NCI-H2107 treated with DMSO at 0.1 percent for 48 hours (cell line): ENCODE measurements at regions not wholly inside any gene's neighbourhood (a gene's known extent, or its start where the extent isn't known, plus 50 kb on each side); places are given as distances from the start of the nearest gene placed in this dataset.
A peak's percentile ranks its signal among the peaks of the same experiment; 100 is the strongest.
"Not testable (repeated sequence)": the region's sequence is repeated elsewhere in the genome, so short reads cannot be mapped to it uniquely, and the experiment has no call there.

ENCODE experiments used
- DNase-seq: peaks from one replicate; lab custom pipeline; 2025; ENCODE audit not compliant: unreplicated experiment; lab: John Stamatoyannopoulos, UW

DNA sequence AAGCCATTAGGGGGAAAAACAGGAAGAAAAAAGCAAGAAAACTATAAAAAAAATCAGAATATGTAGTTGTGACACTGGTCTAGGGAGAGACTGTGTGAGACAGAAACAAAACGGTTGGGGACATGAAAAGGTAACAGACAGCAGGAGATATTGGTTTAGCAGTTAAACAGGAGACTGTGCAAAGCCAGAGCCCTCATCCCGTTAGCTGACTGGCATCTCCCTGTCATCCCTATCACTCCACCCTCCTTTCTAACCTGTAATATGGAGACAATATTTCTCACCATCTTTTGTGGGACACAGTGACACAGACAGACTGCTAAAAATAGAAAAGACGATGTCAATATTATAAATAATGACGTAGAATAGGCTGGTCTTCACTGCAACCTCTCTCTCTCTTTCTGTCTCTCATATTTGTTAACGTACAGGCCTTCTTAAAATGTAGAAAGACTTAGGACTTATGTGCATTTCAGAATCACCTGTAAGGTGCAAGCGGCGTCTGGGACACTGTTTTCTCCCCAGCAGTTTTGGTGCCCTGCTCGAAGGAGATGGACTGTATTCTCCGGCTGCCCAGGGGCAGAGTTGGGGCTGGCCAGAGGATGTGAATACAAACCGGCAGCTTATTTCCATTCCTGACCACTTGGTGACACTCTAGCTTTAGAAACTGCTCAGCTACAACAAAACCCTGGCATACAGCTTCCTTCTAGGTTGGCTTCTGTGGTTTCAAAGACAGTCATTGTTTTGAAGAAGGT is 190.6 kb downstream of the MAT2B start:
- peak; percentile 16 for DNase-seq

DNA sequence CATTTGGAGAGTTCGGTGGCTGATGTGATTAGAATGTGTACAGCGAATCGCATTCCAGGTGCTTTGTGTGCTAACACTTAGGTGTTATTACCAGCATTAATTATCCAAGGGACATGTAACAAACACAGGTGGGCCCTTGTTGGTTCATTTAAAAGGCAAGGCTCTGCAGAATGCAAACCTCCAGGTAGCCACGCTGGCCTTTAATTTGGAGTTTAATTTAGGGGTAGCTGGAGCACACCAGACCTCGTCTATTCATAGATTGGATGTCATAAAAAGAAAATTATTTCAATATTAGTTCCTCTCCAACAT is 191.1 kb downstream of the MAT2B start:
- no peak for DNase-seq

DNA sequence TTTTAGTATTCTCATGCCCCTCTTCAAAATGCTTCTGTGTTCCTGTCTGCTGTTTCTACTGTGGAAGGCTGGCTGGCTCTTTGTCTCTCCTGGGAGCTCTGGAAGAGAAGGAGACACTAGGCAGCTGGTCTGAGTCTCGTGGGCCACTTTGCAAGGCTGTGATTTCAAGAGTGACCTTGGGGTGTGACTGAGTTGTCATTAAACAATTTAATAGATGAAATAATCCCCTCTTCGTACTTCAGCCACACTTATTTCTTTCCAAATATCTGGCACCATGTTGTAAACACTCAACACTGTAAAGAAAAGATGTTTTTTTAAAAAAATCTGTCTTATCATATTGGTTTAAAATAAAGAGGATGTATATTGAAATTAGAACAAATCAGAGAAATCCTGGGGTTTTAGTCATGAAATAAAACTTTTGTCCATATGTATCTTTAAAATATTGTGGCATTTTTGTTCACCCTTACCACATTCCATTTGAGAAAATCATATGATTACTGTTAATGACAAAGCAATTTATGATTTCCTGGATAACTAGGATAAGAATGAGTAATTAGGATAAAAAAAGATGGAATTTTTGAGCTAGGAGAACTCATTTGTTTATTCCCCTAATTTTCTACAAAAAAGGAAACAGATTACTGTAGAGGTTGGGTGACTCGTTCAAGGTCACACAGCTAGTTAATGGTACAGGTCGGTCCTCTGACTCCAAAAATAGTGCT is 200.8 kb downstream of the MAT2B start:
- DNase-seq, result no peak

DNA sequence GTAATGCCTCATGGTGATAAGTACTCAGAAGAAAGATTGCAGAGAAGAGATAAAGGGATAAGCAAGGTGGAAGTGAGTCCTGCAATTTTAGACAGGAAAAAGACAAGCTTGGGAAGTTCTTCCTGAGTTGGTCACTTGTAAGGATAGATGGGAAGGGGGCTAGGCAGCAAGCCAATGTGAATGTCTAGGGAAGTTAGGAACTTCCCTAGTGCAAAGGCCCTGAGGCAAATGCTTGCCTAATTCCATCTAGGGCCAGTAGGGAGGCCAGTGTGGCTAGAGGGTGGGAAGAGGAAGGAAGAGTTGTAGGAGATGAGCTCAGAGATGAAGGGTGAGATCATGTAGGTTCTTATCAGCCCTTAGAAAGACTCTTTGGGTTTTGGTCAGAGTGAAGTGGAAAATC is 206.6 kb downstream of the MAT2B start:
- DNase-seq, result no peak

DNA sequence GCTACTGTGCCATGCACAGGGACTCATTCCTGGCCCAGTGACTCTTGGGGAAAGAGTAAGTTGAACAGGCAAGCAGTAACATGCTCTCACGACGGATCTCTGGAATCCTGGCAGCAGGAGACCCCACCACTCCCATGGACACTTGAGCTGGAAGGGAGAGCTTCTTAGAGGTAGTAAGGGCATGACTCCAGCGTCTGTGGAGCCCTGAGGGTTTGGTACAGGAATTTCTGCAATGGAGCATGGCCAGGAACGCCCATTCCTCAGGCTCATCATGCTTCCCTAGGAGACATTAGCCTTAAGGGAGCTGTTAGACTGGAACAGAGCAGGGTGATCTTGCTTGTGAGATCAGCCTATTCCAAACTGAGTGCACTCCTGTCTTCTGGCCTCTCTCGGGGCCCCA is 212.9 kb downstream of the MAT2B start:
- DNase-seq, result no peak

DNA sequence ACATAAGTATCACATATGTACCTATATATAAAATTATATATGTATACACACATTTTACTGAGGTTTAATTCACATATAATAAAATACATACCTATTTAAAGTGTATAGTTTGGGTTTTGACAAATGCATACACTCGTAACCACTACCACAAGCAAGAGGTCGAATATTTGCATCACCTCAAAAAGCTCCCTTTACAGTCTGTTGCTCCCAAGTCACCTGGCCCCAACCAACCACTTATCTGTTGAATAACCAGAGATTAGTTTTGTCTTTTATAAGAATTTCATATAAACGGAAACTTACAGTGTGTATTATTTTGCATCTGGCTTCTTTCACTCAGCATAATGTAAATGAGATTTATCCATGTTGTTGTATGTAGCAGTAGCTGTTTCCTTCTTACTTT is 218.9 kb downstream of the MAT2B start:
- no peak for DNase-seq

DNA sequence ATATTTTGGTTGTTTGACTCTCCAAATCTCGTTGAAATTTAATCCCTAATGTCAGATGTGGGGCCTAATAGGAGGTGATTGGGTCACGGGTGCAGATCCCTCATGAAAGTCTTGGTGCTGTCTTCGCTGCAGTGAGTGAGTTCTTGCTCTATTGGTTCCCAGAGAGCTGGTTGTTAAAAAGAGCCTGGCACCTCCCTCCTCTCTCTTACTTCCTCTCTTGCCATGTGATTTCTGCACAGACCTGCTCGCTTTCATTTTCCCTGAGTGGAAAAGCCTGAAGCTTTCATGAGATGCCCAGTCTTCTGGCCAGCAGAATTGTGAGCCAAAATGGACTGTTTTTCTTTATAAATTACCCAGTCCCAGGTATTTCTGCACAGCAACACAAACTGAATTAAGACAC is 221.6 kb downstream of the MAT2B start:
- DNase-seq, result no peak

DNA sequence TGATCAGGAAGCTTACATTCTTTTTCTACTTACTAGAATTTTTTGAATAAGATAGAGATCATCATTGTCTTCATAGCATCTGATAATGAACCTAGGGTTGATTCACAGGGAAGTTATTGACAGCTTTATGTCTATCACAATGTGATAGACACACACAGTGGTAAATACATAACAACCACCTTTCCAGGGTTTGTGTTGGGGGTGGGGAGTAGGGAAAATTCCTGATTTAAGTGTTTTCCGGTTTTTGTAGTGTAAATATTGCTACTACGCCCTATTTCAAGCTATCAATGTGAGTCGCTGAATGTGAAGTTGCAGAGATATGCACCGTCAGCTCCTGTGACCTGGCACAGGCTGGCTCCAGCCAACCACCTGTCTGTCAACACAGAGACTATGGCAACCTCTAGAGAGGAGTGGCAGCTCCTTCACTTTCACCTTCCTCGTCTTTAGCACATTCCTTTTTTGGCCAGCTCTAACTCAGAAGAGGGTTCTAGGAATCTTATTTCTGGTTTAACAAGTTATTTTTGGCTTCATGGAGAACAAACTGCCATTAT is 224.9 kb downstream of the MAT2B start:
- DNase-seq, result no peak

DNA sequence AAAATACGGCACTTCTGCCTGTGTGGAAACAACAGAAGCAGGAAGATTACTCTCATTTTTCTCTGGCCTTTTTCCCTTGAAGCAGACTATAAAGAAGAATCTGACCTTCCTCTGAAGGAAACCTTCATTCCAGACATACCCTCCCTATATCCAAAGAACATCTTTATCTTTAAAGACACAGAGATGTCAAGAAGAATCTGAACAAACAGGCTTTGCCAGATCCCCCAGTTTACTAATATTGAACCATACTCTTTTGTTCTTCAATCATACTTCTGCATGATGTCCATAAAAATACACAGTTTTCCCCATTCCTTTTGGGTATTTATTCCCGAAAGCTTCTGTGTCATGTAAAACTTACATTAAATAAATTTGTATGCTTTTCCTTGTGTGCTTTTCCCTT is 225.8 kb downstream of the MAT2B start:
- DNase-seq, result no peak

DNA sequence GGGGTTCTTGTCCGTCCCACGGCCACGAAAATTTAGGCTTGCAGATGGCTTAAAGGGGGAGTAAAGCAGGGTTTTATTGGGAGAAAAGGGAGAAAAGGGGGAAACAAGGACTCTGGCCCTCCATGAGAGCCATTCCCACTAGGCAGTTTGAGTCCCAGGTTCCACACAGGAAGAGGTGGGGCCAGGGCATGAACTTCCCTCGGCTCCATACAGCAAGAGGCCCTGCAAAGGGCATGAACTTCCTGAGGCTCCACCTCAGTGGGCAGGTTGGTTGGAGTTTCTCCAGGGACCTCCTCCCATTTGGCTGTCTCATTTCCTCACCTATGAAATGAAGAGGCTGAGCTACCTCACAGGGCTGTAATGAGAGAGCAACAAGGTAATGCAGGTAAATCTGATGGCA is 229.7 kb downstream of the MAT2B start:
- no peak for DNase-seq

DNA sequence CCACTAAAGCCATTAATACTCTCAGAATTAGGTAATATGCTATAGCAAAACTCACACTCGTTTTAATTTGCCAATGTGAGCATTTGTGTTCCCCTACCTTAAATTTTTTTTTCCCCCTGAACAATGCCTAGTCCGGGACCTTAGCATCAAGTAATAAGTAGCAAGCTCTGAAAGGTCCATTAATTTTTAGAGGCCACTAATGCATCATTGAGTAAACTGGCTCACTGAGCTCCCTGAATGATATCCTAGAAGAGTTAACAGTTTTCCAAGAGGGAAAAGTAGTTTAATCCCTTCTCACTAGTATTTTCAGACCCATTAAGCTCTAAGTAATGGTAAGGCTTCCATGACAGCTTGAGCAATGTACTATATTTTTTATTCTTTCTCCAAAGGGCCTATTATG is 242.2 kb downstream of the MAT2B start:
- DNase-seq, result no peak

DNA sequence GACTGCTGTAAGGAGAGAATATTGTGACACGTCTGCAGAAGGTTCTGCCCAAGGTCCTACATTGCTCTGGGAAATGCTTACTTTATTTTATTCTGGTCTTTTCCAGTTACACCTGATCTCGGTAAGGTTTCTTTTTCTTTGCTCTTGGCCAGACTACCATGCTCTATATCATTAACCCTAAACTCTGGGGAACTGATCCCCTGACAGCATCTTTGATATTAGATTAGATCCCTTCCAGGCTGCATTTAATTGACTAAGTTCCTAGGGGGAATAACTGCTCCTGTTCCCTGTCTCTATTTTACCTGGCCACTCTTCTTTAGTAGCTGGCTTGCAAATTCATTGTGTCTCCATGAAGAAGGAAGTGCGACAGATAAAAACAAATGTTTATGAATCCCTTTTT is 243.5 kb downstream of the MAT2B start:
- DNase-seq, result no peak

DNA sequence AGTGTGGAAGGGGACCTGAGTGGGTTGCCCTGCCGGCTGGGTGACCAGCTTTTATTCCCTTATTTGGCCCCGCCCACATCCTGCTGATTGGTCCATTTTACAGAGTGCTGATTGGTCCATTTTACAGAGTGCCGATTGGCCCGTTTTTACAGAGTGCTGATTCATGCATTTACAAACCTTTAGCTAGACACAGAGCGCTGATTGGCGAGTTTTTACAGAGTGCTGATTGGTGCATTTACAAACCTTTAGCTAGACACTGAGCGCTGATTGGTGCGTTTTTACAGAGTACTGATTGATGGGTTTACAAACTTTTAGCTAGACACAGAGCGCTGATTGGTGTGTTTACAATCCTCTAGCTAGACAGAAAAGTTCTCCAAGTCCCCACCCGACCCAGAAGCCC is 245.0 kb downstream of the MAT2B start:
- not testable (repeated sequence) for DNase-seq

DNA sequence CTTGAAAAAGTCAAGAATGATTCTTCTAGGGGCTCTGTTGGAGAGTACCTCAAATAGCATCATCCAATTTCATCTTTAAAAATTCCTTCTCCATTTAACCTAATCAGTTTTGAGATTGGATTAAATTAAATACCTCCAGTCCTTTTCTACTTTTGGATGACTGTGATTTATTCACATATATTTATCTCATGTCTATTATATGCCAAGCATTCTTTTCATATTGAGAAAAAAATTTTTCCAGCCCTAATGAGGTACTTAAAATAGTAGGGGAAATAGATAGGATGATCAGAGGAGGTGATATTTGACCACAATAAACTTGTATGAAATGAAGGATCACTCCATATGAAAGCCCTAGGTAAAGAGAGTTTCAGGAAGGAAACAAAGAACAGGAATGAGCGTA is 250.1 kb downstream of the MAT2B start:
- DNase-seq, result no peak

DNA sequence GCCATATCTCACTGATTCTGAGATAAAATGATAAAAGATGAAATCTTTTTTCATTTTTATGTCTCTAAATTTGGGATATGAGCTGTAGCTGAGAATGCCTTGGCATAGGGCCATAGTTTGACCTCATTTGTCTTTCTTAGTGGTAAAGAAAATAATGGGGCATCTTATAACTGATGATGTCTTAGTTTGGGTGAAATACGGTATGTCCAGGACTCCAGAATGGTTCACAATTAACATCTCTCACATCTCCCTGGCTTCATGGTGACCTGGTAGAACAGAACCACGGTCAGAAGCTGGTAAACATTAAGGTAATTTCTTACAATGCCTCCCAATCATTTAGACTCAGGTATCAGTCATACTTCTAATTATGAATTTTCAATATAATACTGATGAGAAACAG is 250.8 kb downstream of the MAT2B start:
- DNase-seq, result no peak

DNA sequence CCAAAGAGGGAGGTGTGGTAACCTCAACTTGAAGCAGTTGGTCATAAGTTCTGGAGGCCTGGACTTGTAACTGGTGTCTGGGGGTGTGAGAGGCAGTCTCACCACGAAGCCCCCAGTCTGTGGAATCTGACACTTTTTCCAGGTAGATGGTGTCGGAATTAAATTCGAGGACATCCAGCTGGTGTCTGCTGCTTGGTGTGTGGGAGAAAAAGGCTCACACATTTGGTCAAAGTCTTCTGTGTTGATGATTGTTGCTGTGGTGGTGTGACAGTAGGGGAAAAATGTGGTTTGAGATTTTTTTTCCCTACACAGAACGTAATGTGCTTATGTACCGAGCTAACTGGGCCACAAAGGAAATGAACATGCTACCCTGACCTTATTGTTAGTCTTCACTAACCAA is 251.9 kb downstream of the MAT2B start:
- no peak for DNase-seq

DNA sequence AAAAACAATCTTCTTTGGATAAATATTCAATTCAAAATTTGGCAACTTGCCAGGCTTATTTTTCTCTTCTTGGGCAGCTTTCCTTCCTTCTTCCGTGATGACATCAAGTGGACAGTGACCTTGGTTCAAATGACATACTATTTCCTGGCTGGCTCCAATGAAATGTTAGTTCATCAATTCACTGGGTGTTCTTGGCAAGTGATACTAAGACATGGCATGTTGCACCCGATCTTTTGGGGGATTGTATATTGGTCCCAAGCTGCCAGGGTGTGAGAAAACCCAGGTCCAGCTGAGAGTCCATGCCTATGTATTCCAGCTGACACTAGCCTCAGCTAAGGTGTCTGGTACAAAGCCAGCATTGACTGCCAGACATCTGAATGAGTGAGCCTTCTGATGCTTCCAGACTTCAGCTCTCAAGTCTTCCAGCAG is 252.9 kb downstream of the MAT2B start:
- no peak for DNase-seq

DNA sequence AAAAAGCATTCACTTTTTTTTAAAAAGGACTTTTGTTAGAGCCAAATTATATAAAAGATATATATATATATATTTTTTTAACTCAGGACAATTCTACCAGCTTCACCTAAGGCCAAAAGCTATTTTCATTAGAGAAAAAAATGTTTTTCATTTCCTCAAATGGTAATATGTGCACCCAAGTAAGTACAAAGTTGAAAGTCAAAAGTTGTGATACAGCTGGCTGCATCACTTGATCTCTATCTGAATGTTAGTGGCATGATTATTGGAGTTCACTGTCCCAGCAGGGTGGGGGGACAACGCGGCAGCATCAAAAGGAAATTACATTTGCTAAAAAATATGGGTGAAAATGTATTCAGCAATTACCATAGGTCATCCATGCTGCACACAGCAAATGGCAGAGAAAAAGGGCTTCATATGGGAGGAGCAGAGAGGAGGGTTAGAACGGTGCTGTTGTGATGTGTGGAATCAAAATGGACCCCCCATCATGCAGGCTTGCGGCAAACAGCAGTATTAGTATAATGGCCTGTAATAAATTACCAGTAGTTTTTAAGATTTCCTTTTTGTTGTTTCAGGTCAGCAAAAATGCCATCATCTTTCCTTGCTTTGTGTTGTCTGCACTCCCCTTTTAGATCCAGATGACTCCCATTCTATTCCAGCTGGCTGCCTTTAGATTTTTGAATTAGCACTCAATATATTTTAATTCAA is 253.7 kb downstream of the MAT2B start:
- DNase-seq, result no peak

DNA sequence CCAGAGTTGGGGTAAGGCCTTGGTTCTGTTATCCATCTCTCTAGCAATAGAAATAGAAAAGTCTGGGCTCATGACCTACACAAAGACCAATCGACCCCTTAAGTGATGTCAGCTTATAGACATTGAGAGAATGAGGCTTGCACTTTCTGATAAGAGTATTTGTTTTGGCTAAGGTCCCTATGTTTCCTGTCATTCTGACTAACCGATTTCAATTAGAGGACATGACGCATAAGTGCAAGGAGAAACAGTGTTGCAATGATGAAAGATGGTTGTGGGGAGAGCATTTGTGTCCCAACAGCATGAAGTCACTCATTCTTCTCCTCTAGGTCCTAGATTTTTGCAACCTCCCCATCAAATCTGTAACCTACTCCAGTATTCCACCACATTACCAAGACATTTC is 255.1 kb downstream of the MAT2B start:
- DNase-seq, result no peak

DNA sequence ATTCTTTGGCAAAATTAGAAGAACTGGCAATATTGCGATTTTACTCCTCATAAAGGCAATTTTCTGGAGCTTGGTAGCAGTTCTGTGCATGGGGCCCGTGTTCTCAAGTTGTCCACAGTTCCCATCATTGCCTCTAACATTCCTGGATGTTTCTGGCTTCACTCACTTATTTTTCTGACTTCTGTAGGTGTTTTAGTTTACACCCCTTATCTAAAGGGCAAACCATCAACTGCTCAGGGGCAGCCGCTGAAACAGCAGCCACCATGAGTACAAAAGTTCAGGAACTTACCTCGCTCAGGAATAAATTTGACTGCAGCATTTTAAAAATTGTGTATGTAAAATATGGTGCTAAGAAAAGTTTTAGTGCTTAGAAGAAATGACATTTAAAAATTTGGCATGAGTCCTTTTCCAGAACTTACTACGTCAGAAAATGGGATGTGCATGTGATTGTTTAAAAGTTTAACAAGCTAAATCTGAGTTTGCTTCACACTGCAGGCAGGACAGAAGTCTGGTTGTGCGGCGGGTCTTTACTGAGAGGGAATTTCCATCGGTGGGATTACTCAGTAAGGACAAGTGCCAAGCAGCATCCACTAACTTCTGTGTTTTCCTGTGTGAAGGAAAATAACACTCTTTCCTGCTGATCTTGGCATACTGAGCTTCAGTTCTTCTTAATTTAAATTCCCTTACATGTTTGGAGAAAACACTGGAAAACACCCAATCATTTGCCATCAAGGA is 261.7 kb downstream of the MAT2B start:
- no peak for DNase-seq

DNA sequence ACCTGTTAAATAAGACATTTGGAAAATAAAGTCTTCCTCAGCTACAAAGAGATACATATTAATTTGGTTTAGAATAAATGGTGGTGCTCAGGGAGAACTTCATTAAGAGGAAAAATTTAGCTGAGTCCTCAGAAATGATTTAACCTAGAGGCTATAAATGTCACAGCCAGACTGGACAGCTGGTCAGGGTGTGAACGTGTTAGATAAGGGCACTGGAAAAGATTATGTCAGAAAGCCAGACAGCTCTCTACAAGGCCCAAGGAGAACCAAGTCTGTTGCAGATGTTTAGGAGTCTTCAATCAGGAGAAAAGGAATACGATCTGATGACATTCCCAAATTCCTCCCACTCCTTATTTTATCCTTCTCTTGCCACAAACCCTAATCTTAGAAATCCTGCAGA is 265.2 kb downstream of the MAT2B start:
- no peak for DNase-seq
